ENCODE measurements at regions not wholly inside any gene's neighbourhood (a gene's known extent, or its start where the extent isn't known, plus 50 kb on each side); places are given as distances from the start of the nearest gene placed in this dataset.
"Not testable (repeated sequence)": the region's sequence is repeated elsewhere in the genome, so short reads cannot be mapped to it uniquely, and the experiment has no call there.

- peaks cover 4% of the 10 kb centered on the region for H3K4me1 Mint-ChIP-seq
- no peaks in the 10 kb centered on the region for H3K36me3 Mint-ChIP-seq
- no peak overlapping the region for H3K4me3 Mint-ChIP-seq
- no peak overlapping the region for H3K27ac Mint-ChIP-seq
- H3K27me3 Mint-ChIP-seq (ENCODE audit: low read depth), result no peaks in the 10 kb centered on the region
- TF ChIP-seq CTCF (IDR thresholded peaks at IDR 0.05; ENCODE audit: unreplicated experiment), result no peak
- peaks cover under 1% of the 10 kb centered on the region for H3K9me3 Mint-ChIP-seq
- DNase-seq (ENCODE audit: low spot score in 2 of 2, unreplicated experiment in 2 of 2), result no peak
Measured at GRCh38 chr18:75845413-75845812, 417.9 kb upstream of the SMIM21 start.

GRCh38 chr18:75844146-75844545 is 416.6 kb upstream of the SMIM21 start:
- Mint-ChIP-seq H3K27ac (no peak overlapping the region), H3K4me3 (no peak overlapping the region), H3K4me1 (peaks cover 4% of the 10 kb centered on the region), H3K36me3 (no peaks in the 10 kb centered on the region), H3K9me3 (peaks cover 4% of the 10 kb centered on the region), H3K27me3 (ENCODE audit: low read depth) (no peaks in the 10 kb centered on the region)
- TF ChIP-seq CTCF (IDR thresholded peaks at IDR 0.05; ENCODE audit: unreplicated experiment), result no peak
- DNase-seq (ENCODE audit: low spot score in 2 of 2, unreplicated experiment in 2 of 2), result no peak

- no peaks in the 10 kb centered on the region for H3K27me3 Mint-ChIP-seq (ENCODE audit: low read depth)
- DNase-seq (ENCODE audit: low spot score in 2 of 2, unreplicated experiment in 2 of 2), result no peak
Measured at GRCh38 chr18:75840131-75840530, 412.6 kb upstream of the SMIM21 start.

GRCh38 chr18:75839686-75840085 is 412.2 kb upstream of the SMIM21 start:
- not testable (repeated sequence) for H3K4me3 Mint-ChIP-seq; H3K27me3 Mint-ChIP-seq (ENCODE audit: low read depth); H3K9me3 Mint-ChIP-seq; DNase-seq (ENCODE audit: low spot score in 2 of 2, unreplicated experiment in 2 of 2); H3K36me3 Mint-ChIP-seq; H3K27ac Mint-ChIP-seq; H3K4me1 Mint-ChIP-seq

More at GRCh38 chr18:75840131-75840530, 412.6 kb upstream of the SMIM21 start:
- no peak overlapping the region for H3K27ac Mint-ChIP-seq
- peaks cover 9% of the 10 kb centered on the region for H3K4me1 Mint-ChIP-seq
- H3K36me3 Mint-ChIP-seq, result no peaks in the 10 kb centered on the region
- peaks cover 4% of the 10 kb centered on the region for H3K9me3 Mint-ChIP-seq
- no peak overlapping the region for H3K4me3 Mint-ChIP-seq
- no peak for TF ChIP-seq CTCF (IDR thresholded peaks at IDR 0.05; ENCODE audit: unreplicated experiment)

GRCh38 chr18:75839041-75839440 is 411.5 kb upstream of the SMIM21 start:
- no peak for TF ChIP-seq CTCF (IDR thresholded peaks at IDR 0.05; ENCODE audit: unreplicated experiment)
- no peak overlapping the region for H3K27ac Mint-ChIP-seq
- H3K4me1 Mint-ChIP-seq, result peaks cover 8% of the 10 kb centered on the region
- H3K27me3 Mint-ChIP-seq (ENCODE audit: low read depth), result no peaks in the 10 kb centered on the region
- DNase-seq (ENCODE audit: low spot score in 2 of 2, unreplicated experiment in 2 of 2), result no peak
- peaks cover 4% of the 10 kb centered on the region for H3K9me3 Mint-ChIP-seq
- no peaks in the 10 kb centered on the region for H3K36me3 Mint-ChIP-seq
- H3K4me3 Mint-ChIP-seq, result no peak overlapping the region

GRCh38 chr18:75837316-75837715 is 409.8 kb upstream of the SMIM21 start:
- Mint-ChIP-seq H3K36me3 (no peaks in the 10 kb centered on the region), H3K9me3 (peaks cover 8% of the 10 kb centered on the region), H3K27me3 (ENCODE audit: low read depth) (no peaks in the 10 kb centered on the region), H3K4me1 (peaks cover 6% of the 10 kb centered on the region), H3K4me3 (no peak overlapping the region), H3K27ac (no peak overlapping the region)
- DNase-seq (ENCODE audit: low spot score in 2 of 2, unreplicated experiment in 2 of 2), result no peak
- TF ChIP-seq CTCF (IDR thresholded peaks at IDR 0.05; ENCODE audit: unreplicated experiment), result no peak
